Neural crest cell (in vitro differentiated cells): ENCODE measurements at regions not wholly inside any gene's neighbourhood (a gene's known extent, or its start where the extent isn't known, plus 50 kb on each side); places are given as distances from the start of the nearest gene placed in this dataset.

Source experiments
- DNase-seq: peaks from one replicate; pipeline ENCODE4 v3.0.0; 2021; ENCODE audit warnings: low read depth, mixed read lengths, low spot score
- H3K27ac Mint-ChIP-seq: one replicate; pipeline ENCODE4 v1.8.0; 2021; ENCODE audit warnings: mild to moderate bottlenecking, mixed read lengths; ENCODE audit not compliant: unreplicated experiment
- H3K27me3 Mint-ChIP-seq: 2 replicates; pipeline ENCODE4 v1.8.0; 2021; ENCODE audit warnings: low read depth, mild to moderate bottlenecking, mixed read lengths
- H3K36me3 Mint-ChIP-seq: 2 replicates; pipeline ENCODE4 v1.8.0; 2021; ENCODE audit warnings: low read depth, mild to moderate bottlenecking, mixed read lengths
- H3K4me1 Mint-ChIP-seq: 2 replicates; pipeline ENCODE4 v1.8.0; 2021; ENCODE audit warnings: mixed read lengths
- H3K4me3 Mint-ChIP-seq: one replicate; pipeline ENCODE4 v1.8.0; 2021; ENCODE audit warnings: mild to moderate bottlenecking, mixed read lengths
- H3K9me3 Mint-ChIP-seq: 2 replicates; pipeline ENCODE4 v1.8.0; 2021; ENCODE audit warnings: mixed read lengths
- CTCF ChIP-seq: fragments of 200-600 bp; sonication (generic); conservative IDR thresholded peaks from 2 replicates; pipeline ENCODE4 v1.5.0; 2021; ENCODE audit warnings: antibody characterized with exemption, mild to moderate bottlenecking

- H3K36me3 Mint-ChIP-seq, result no peaks in the 10 kb centered on the region
- H3K27ac Mint-ChIP-seq, result no peak overlapping the region
- peaks cover 11% of the 10 kb centered on the region for H3K4me1 Mint-ChIP-seq
- DNase-seq, result no peak
- no peak for TF ChIP-seq CTCF
- H3K27me3 Mint-ChIP-seq, result no peaks in the 10 kb centered on the region
- no peak overlapping the region for H3K4me3 Mint-ChIP-seq
- H3K9me3 Mint-ChIP-seq, result no peaks in the 10 kb centered on the region
Observed at GRCh38 chr12:59131462-59131861, 211.2 kb upstream of the LRIG3 start.

- no peaks in the 10 kb centered on the region for H3K27me3 Mint-ChIP-seq
- H3K36me3 Mint-ChIP-seq, result no peaks in the 10 kb centered on the region
- H3K27ac Mint-ChIP-seq, result no peak overlapping the region
- peaks cover 14% of the 10 kb centered on the region for H3K9me3 Mint-ChIP-seq
- no peak overlapping the region for H3K4me3 Mint-ChIP-seq
- H3K4me1 Mint-ChIP-seq, result no peaks in the 10 kb centered on the region
- no peak for TF ChIP-seq CTCF
- DNase-seq, result no peak
Observed at GRCh38 chr12:59122784-59123183, 202.5 kb upstream of the LRIG3 start.

- H3K4me3 Mint-ChIP-seq, result no peak overlapping the region
- H3K27ac Mint-ChIP-seq, result no peak overlapping the region
- H3K36me3 Mint-ChIP-seq, result no peaks in the 10 kb centered on the region
- no peaks in the 10 kb centered on the region for H3K4me1 Mint-ChIP-seq
- DNase-seq, result no peak
- no peak for TF ChIP-seq CTCF
- no peaks in the 10 kb centered on the region for H3K27me3 Mint-ChIP-seq
- peaks cover 14% of the 10 kb centered on the region for H3K9me3 Mint-ChIP-seq
Observed at GRCh38 chr12:59121451-59121850, 201.1 kb upstream of the LRIG3 start.

- no peak for DNase-seq
- no peak for TF ChIP-seq CTCF
- H3K27ac Mint-ChIP-seq, result no peak overlapping the region
- no peaks in the 10 kb centered on the region for H3K27me3 Mint-ChIP-seq
- H3K9me3 Mint-ChIP-seq, result peaks cover 11% of the 10 kb centered on the region
- no peaks in the 10 kb centered on the region for H3K36me3 Mint-ChIP-seq
- H3K4me1 Mint-ChIP-seq, result no peaks in the 10 kb centered on the region
- H3K4me3 Mint-ChIP-seq, result no peak overlapping the region
Observed at GRCh38 chr12:59119676-59120075, 199.4 kb upstream of the LRIG3 start.

- H3K27me3 Mint-ChIP-seq, result no peaks in the 10 kb centered on the region
- peaks cover 4% of the 10 kb centered on the region for H3K9me3 Mint-ChIP-seq
- no peak for DNase-seq
- H3K27ac Mint-ChIP-seq, result no peak overlapping the region
- H3K4me1 Mint-ChIP-seq, result peaks cover 5% of the 10 kb centered on the region
- H3K4me3 Mint-ChIP-seq, result no peak overlapping the region
- no peak for TF ChIP-seq CTCF
- H3K36me3 Mint-ChIP-seq, result no peaks in the 10 kb centered on the region
Observed at GRCh38 chr12:59118356-59118755, 198.1 kb upstream of the LRIG3 start.

GRCh38 chr12:59115995-59116394, 195.7 kb upstream of the LRIG3 start:
- H3K4me1 Mint-ChIP-seq, result peaks cover 8% of the 10 kb centered on the region
- TF ChIP-seq CTCF, result no peak
- H3K4me3 Mint-ChIP-seq, result no peak overlapping the region
- no peak for DNase-seq
- no peaks in the 10 kb centered on the region for H3K36me3 Mint-ChIP-seq
- no peaks in the 10 kb centered on the region for H3K27me3 Mint-ChIP-seq
- H3K9me3 Mint-ChIP-seq, result peaks cover 2% of the 10 kb centered on the region
- no peak overlapping the region for H3K27ac Mint-ChIP-seq
